GM12874 (cell line): ENCODE measurements at regions not wholly inside any gene's neighbourhood (a gene's known extent, or its start where the extent isn't known, plus 50 kb on each side); places are given as distances from the start of the nearest gene placed in this dataset.

Experiments
- CTCF ChIP-seq: IDR thresholded peaks from 2 replicates; pipeline ENCODE4 v1.5.1; 2011; ENCODE audit warnings: low read depth, mild to moderate bottlenecking, control low read depth, low read length, moderate library complexity; ENCODE audit not compliant: insufficient read depth

GRCh38 chr2:172376505-172377125, 50.8 kb upstream of the ITGA6 start:
- TF ChIP-seq CTCF: no peak

- no peak for TF ChIP-seq CTCF
Measured at GRCh38 chr2:172377408-172377807, 50.0 kb upstream of the ITGA6 start.
